NCI-H748 treated with DMSO at 0.1 percent for 48 hours (cell line): ENCODE measurements at regions not wholly inside any gene's neighbourhood (a gene's known extent, or its start where the extent isn't known, plus 50 kb on each side); places are given as distances from the start of the nearest gene placed in this dataset.

Experiments used
- DNase-seq: peaks from one replicate; lab custom pipeline; 2025; lab: John Stamatoyannopoulos, UW

- DNase-seq: no peak
These were observed 549.1 kb upstream of the BOD1L1 start for GRCh38 chr4:14176613-14177012.

- DNase-seq: no peak
These were observed 550.5 kb upstream of the BOD1L1 start for GRCh38 chr4:14177987-14178386.

DNA sequence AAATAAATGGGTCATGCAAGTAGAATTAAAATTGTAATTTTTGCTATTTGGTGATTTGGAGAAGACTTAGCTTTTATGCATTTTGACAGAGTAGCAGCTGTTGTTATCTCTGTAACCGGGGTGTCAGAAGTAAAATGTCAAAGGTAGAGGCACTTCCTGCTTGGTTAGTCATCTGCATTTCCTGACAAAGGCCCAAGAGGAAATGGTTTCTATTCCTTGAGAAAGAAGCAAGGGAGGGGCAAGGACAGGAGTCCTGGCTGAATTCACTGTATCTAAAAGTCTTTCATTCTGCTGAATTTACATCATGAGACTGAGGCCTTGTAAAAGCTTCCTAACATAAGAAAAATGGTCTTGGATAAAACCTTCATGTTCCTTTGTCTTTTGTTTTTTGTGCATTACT lies 550.9 kb upstream of the BOD1L1 start:
- DNase-seq: no peak

GRCh38 chr4:14180166-14180565 lies 552.6 kb upstream of the BOD1L1 start:
- DNase-seq: no peak

DNA sequence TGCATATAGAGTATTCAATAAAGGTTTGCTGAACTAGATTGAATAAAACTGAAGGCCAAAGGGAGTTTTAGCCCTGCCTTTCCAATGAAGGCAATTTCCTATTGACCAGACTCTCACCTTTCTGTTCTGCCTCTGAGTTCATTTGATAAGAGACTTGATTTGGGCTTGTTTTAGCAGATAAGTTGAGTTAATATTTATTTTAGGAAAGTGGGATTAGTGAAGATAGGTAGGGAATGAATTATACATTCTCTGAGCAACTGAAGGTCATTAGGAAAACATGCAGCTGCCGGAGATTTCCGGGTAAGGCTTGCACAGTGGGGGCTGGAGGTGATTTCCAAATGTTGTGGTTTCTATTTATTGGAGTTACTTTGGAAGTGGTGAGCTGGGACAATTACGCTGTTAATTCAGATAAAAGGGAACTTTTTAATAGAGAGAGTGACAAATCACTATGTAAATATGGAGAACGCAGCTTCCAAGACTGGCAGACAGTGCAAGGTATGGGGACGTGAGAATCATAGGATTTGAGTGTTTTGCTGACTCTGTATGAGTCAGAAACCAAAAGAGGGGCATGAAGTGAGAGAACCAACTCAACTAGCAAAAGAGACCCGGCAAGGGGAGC lies 553.6 kb upstream of the BOD1L1 start:
- DNase-seq: peak; percentile 37

- no peak for DNase-seq
These were observed 554.6 kb upstream of the BOD1L1 start for GRCh38 chr4:14182148-14182547.

GRCh38 chr4:14184265-14184664 lies 556.7 kb upstream of the BOD1L1 start:
- no peak for DNase-seq

DNA sequence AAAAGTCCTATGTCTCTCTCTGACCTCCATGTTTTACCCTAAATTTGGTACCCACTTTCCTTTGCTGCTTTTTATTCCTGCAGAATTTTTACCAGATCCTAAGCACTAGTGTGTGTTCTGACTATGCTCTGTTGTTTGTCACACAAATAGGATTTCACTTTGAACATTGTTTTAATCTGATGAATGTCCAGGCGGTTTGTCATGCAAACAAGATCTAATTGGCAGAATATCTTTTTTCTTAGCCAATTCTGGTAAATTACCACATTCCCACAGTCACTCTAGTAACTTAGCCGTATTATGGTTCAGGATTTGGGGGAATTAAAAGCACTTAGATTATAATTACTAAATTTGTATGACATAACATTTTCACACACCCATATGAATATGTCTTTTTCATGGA lies 557.2 kb upstream of the BOD1L1 start:
- no peak for DNase-seq

GRCh38 chr4:14188214-14188613 lies 560.7 kb upstream of the BOD1L1 start:
- DNase-seq: no peak

DNA sequence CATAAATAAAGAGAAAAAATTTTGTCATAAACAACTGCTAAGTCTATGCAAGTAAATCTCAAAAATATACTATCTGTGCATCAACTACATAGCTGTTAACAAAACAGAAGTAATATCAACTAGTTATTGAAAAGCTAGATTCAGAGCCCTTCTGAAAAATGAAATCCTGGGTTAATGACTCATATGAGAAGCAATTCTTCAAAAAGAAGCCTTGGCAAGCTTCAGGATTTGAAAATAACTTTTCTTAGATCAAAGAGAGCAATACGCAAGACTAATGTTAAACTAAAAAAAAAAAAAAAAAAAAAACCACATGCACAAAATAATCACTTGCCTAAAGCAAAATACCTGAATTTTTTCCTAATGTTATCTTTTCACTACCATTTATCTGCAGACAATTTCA lies 566.1 kb upstream of the BOD1L1 start:
- DNase-seq: no peak

DNA sequence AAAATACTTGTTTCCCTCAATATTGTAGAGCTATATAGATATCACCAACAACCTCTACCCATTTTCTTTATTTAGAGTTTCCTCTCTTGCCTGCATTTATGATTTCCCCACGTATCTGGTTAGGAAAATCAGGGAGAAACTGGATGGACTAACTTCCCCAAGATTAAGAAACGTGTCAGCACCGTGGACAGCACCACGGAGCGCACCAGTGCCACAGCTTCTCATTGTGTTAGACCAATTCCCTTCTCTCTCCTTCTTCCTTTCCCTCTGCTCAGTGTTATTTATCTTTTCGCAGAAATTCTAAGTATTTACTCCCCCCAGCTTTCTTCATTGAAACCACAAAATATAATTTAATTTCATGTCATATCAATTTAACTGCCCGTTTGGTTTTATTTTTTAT lies 568.6 kb upstream of the BOD1L1 start:
- no peak for DNase-seq

GRCh38 chr4:14215116-14215770 lies 587.7 kb upstream of the BOD1L1 start:
- no peak for DNase-seq

- DNase-seq: no peak
These were observed 589.9 kb upstream of the BOD1L1 start for GRCh38 chr4:14217401-14217800.

- peak; percentile 73 for DNase-seq
These were observed 591.1 kb upstream of the BOD1L1 start for GRCh38 chr4:14218641-14219040.

GRCh38 chr4:14221176-14221575 lies 593.7 kb upstream of the BOD1L1 start:
- DNase-seq: no peak

- no peak for DNase-seq
These were observed 595.0 kb upstream of the BOD1L1 start for GRCh38 chr4:14222377-14223029.

DNA sequence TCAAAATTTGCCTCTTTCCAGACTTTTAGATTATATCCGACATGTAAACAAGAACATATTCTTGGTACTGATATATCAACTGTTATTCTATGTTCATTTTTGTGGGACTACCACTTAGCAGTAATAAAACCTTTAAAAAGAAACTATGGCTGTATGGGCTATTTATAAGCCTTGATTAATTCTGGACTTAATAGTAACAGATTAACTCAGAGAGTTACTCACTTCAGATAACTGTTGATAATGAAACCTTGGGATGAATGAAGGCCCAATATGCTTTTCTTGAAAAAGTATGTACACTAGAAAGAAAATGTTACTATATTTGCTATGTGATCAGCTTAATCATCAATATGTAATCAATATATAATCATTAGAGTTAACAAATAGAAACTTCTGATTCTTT lies 595.9 kb upstream of the BOD1L1 start:
- DNase-seq: no peak

- peak; percentile 90 for DNase-seq
These were observed 598.2 kb upstream of the BOD1L1 start for GRCh38 chr4:14225688-14226207.

DNA sequence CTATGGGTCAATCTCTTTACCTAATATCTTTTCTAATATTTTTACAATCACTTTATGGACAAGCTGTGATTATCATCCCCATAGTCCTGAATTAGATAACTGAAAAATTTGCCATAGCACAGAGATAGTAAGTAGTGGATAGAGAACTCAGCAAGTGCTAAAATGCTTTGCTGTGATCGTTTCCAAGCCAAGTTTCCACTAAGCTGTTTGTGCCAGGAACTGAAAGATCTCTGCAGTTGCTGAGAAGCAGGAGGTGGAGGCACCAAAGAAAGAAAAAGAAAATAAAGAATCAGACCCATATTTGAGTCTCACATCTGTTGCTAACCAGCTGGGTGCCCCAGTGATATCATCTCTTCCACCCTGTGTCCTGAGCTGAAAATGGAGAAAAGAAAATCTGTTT lies 605.6 kb upstream of the BOD1L1 start:
- DNase-seq: no peak

- DNase-seq: no peak
These were observed 606.8 kb upstream of the BOD1L1 start for GRCh38 chr4:14234307-14234706.

DNA sequence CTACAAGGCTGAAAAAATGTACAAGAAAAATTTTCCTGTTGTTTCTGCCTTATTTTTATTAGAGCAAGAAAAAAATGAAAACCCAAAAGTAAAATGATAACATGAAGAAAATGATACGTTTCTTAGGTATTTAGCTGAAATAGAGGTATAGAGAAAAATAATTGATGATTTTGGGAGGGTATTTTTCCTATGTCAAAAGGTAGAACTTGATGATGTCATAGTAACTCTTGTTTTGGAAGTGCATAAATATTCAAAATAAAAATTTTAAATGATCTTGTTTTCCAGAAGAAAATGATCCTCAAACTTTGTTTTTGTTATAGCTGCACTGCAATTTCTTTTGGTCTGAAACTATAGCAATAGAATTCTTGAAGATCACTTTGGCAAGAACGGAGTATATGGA lies 608.8 kb upstream of the BOD1L1 start:
- no peak for DNase-seq

DNA sequence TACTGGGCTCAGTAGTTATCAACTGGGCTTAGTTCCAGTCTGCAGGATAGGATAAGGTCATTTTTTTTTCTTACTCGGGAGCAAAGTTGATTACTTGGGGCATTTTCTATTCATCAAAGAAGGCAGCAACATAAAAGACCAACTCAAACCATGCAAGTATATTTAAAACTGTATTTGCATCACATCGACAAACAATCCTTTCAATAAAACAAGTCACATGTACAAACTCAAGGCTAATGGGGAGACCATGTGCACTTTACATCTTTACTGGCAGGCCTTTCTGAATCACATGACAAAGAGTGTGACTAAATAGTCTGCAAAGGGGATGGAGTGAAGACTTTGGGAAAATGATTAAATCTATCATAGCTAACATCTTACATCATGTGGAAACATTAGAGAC lies 610.4 kb upstream of the BOD1L1 start:
- DNase-seq: no peak

- DNase-seq: no peak
These were observed 614.0 kb upstream of the BOD1L1 start for GRCh38 chr4:14241574-14241973.
